Suprapubic skin (tissue), 4 donors: ENCODE measurements at regions not wholly inside any gene's neighbourhood (a gene's known extent, or its start where the extent isn't known, plus 50 kb on each side); places are given as distances from the start of the nearest gene placed in this dataset.

Source experiments
- CTCF ChIP-seq, 2 donors: fragments of 200-600 bp in 1 of 2; fragments of 450-650 bp in 1 of 2; sonication (generic) in 1 of 2; IDR thresholded peaks; one replicate each; pipeline ENCODE4 v1.5.1; 2016 to 2019; ENCODE audit warnings: antibody characterized with exemption in 2 of 2, mild to moderate bottlenecking in 1 of 2, moderate library complexity in 1 of 2
- EP300 ChIP-seq: sonication (generic); formaldehyde crosslinking; IDR thresholded peaks from one replicate; pipeline ENCODE4 v1.6.1; 2017; ENCODE audit warnings: antibody characterized with exemption
- POLR2AphosphoS5 ChIP-seq, 3 donors: sonication (generic); formaldehyde crosslinking; IDR thresholded peaks; one replicate each; pipeline ENCODE4 v1.6.1; 2017; ENCODE audit warnings: antibody characterized with exemption in 3 of 3

GRCh38 chr14:65976761-65977404 is 509.3 kb upstream of the CCDC196 start:
- TF ChIP-seq POLR2AphosphoS5 (IDR thresholded peaks at IDR 0.05), result no peak
- TF ChIP-seq EP300, result no peak
- TF ChIP-seq CTCF (IDR thresholded peaks at IDR 0.05), result no peak
